CD1c-positive myeloid dendritic cell (primary cell): ENCODE measurements at regions not wholly inside any gene's neighbourhood (a gene's known extent, or its start where the extent isn't known, plus 50 kb on each side); places are given as distances from the start of the nearest gene placed in this dataset.

Experiments used
- DNase-seq: peaks from one replicate; pipeline ENCODE4 v3.0.0-alpha.2; 2016; ENCODE audit errors: extremely low spot score

DNA sequence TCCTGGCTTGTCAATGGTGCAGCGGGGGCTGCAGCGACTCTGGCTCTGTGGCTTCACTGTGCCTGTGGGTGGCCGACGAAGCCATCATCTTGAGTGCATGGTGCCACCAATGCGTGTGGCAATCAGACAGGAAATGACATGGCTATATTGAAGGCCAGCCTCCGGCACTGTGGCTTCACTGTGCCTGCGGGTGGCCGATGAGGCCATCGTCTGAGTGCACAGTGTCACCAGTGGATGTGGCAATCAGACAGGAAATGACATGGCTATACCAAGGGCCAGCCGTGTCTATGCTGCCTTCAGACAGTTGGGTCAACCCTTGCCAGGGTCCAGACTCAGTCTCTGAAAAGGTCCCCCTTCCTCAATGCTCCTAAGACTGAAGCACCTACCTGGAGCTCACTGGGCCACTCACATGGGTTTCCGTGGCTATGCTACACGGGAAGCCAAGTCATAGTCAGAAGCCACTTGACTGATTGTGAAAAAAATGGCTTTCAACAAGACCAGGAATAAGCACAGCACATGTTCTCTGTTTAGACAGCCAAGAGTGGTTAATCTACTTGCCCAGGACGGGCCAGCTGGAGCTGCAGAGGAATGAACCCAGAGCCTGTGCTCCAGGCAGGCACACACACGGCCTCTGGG lies 67.5 kb upstream of the S1PR3 start:
- peak; percentile 89 for DNase-seq

GRCh38 chr9:88925481-88925880 lies 65.8 kb upstream of the S1PR3 start:
- no peak for DNase-seq

GRCh38 chr9:88926781-88927505 lies 64.3 kb upstream of the S1PR3 start:
- no peak for DNase-seq

- peak; percentile 85 for DNase-seq
Observed at GRCh38 chr9:88927510-88927909, 63.8 kb upstream of the S1PR3 start.

DNA sequence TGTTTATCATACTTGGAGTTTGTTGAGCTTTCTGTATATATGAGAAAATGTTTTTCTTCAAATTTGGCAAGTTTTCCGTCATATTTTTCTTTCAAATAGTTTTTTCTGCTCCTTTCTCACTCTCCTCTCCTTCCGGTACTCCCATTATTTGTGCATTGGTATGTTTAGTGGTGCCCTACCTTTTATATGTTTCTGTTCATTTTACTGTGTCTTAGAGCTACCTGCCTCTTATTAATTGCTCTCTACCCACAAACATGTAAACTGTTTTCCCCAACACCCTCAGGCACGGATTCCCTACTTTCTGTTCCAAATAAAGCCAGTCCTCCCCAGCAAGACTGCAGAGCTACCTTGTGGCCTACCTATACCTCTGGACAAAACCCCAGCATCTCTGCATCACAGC lies 60.6 kb upstream of the S1PR3 start:
- DNase-seq: no peak

DNA sequence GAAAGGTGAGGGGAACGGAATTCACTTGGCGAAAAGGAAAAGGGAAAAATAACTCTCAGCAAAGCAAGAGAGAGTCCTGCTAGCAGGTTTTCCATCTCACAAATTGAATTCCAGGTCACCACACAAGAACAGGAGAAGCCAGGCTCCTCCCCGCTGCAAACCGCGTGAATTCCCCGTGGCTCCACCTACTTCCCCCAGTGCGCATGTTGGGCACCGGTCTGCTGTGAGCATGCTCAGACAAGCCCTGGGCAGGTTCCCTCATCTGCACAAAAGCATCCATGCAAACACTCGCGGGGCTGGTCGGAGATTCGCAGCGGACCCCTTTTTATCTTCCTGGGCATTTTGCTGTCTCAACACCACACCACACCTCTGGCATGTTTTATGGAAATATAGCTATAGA lies 58.5 kb upstream of the S1PR3 start:
- no peak for DNase-seq

- DNase-seq: no peak
Observed at GRCh38 chr9:88933607-88934379, 57.5 kb upstream of the S1PR3 start.

- no peak for DNase-seq
Observed at GRCh38 chr9:88934876-88935535, 56.3 kb upstream of the S1PR3 start.

GRCh38 chr9:88936132-88936531 lies 55.1 kb upstream of the S1PR3 start:
- peak; percentile 54 for DNase-seq

- peak; percentile 65 for DNase-seq
Observed at GRCh38 chr9:88936668-88937067, 54.6 kb upstream of the S1PR3 start.

DNA sequence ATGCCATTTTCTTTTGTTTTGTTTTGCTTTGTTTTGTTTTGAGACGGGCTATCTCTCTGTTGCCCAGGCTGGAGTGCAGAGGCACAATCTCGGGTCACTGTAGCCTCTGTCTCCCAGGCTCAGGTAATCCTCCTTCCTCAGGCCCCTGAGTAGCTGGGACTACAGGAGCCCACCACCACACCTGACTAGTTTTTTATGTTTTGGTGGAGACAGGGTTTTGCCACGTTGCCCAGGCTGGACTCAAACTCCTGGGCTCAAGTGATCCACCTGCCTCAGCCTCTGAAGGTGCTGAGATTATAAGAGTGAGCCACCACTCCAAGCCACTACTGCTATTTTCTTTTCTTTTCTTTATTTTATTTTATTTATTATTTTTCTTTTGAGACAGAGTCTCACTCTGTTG lies 54.0 kb upstream of the S1PR3 start:
- no peak for DNase-seq

DNA sequence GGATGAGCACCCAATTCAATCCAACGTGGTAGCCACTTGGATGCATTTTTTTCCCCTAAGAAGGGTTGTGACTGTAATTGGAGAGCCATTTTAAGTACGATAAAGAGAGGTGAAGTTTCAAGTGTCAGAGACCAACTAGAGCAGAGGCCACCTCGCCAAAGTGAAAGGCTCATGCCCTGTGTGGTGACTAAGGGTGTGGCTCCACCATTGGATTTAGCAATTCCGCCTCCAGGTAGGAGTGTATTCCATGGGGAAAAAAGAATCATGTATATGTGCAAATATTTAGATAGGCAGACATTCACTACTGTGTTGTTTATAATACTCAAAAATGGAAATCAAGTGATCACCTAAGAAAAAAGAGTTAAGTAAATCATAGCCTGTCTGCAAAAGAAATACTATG lies 53.1 kb upstream of the S1PR3 start:
- no peak for DNase-seq
